ENCODE measurements at regions not wholly inside any gene's neighbourhood (a gene's known extent, or its start where the extent isn't known, plus 50 kb on each side); places are given as distances from the start of the nearest gene placed in this dataset.

DNA sequence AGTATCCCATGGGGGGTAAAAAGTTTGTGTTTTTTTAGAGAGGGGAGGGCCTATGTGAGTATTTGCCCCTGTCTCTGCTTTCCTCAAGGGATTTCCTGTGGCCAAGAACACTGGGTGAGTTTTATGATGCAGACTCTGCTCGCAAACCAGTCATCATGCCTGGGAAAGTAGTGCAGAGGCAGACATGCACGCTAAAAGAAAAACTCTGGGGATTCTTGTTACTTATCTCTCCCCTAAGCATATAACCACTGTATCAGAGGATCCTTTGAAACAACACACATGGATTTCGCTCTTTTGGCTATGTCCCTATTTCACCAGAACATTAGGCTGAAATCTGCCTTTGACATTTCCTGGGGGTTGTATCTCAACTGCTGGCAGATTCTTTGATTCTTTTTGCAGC, 1845.8 kb upstream of the SEL1L start:
- DNase-seq = no peak

DNA sequence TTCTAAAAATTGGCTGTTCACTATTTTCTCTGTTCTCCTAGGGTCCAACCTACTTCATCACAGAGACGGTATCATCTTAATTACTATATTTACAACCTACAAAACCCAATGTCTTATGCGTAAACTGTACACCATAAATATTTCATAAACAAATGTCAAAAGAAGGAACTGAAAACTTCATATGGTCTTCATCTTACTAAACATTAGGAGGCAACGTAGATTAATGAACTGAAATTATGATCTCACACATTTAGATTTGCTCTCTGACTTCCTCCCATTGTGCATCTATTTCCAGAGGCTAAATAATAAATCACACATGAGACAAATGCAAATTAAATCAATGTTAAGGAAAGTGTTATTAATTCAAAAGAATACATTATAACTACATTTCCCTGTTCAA, 1850.6 kb upstream of the SEL1L start:
- no peak for DNase-seq

DNA sequence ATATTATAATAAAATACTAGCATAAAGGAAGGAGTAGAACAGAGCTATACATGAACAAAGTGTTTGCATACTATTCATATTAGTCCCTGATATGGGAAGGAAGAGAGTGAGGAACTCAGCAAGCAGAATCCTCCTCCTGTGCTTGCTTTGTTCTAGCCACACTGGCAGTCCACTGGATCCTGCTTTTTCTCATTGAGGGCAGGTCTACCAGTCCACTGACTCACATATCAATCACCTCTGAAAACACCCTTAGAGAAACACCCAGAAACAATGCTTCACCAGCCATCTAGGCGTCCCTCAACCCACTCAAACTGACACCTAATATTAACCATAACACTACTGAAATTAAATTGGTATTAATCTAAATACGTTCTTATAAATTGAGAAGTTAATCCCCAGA, 1861.7 kb upstream of the SEL1L start:
- no peak for DNase-seq

DNA sequence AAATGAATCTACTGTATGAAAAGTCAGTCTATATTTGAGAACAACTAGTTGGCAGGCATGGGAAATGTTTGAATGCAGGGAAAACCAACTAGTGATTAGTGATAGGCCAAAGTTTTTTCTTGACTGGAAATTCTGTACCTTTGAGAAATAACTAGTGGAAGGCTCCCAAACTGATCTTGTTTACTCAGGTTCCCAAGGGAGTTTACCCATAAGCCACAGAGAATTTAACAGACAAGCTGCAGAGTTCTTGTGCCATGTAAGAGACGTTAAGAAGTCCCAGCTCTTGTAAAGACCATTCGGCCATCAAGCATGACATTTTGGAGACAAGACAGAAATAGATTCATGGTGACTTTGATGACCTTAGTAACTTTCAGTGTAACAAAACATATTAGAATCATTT, 1882.8 kb upstream of the SEL1L start:
- no peak for DNase-seq

DNA sequence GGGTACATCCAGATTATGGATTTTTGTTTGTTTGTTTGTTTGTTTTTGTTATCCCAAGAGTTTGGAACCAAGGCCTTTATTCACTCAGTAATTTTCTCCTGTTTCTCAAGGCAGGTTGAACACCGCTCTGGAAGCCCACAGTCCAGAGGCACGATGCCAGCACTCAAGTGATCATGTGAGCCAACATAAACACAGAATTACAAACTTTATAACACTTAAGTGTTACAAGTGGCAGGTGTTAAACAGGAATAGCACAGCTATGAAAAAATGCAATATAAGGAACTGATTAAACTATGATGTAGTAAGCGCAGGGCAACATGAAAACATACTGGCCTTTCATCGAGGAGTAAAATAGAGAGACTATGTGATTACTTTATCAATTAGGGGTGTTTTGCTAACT, 1885.8 kb upstream of the SEL1L start:
- DNase-seq = no peak

DNA sequence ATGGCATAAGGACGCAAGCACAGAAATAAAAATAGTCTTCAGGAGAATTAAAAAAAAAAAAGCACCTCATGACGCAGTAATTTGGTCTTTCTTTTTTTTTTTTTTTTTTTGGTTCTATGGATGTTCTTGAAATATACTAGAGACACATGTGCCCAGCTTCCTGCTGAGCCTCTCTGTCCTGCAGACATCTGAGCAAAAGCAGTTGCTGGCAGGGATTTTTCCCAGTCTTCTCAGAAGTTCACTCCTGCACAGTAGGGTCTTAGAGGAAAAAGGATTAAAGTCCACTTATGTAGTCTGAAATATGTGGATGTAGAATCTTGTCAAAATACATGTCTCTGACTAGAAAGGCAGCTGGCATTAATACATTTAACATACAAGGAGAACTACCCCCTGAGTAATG, 1888.1 kb upstream of the SEL1L start:
- no peak for DNase-seq

DNA sequence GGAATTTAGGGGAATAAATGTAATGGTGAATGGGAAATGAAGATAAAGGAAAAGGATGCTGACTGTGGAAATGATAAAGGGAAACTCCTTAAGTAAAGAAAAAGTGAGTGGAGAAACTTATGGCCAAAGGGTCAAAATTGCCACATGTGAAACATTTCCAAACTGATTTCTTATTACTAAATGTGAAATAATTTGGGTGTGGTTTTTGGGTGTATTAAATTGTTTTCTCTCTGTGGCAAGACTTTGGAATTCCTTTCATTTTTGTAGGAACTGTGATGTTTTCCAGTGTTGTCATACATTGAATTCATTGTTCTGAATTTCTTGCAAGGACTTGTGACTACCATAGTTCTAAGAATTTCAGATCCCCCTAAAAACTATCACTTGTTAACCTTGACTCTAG, 1891.5 kb upstream of the SEL1L start:
- no peak for DNase-seq

DNA sequence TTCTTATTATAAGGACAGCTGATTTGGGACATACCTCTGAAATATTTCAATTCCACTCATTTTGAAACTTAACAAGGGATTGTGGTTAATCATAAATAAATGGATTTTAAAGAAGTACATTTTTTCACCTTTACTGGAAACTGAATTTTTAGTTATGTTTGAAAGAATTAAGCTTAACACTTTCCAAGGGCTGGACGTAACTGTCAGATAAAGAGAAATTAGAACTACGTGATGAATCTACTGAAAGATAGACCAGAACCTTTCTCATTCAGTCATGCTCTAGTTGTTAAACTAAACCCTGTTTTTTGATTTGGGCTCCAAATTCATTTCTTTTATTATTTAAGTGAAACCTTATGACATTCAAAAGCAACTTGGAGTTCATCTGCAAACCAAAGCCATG, 1892.1 kb upstream of the SEL1L start:
- no peak for DNase-seq

DNA sequence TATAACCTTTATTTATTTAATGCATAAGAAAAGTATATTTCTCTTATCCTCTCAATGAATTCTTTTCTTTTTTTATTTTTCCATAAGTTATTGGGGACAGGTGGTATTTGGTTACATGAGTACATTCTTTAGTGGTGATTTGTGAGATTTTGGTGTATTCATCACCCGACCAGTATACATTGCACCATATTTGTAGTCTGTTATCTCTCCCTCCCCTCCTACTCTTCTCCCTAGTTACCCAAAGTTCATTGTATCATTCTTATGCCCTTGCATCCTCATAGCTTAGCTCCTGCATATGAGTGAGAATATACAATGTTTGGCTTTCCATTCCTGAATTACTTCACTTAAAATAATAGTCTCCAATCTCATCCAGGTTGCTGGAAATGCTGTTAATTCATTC, 1900.0 kb upstream of the SEL1L start:
- no peak for DNase-seq

DNA sequence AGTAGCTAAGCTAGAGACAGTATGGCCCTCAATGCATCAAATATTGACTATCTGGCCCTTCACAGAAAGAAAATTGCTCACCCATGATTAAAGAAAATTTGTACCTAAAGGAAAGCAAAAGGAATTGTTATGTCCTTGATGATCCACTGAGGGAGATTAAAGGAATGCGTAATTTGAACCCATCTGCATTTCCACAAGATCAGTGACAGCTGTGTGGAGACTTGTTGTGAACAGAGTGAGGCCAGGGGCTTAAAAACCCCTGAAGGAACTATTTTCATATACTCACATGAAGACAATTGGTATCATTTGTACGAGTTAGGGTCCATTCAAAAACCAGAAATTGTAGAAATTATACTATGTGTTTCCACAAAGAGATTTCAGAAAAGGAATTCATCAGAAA, 1908.1 kb upstream of the SEL1L start:
- no peak for DNase-seq

DNA sequence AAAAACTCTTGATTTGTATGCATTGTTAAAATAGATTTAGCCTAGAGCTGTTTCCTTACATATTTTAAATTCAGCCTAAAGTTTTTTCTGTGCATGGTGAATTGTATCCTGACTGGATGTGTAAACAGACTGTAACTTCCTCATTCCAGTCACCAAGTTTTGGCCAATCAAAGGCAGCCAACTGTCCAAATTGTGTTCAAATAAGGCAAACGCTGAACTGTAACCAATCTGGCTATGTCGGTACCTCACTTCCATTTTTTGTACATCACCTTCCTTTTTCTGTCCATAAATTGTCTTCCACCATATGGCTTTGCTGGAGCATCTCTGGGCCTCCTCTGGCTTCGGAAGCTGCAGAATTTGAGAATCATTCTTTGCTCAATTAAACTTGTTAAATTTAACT, 1921.9 kb upstream of the SEL1L start:
- no peak for DNase-seq

DNA sequence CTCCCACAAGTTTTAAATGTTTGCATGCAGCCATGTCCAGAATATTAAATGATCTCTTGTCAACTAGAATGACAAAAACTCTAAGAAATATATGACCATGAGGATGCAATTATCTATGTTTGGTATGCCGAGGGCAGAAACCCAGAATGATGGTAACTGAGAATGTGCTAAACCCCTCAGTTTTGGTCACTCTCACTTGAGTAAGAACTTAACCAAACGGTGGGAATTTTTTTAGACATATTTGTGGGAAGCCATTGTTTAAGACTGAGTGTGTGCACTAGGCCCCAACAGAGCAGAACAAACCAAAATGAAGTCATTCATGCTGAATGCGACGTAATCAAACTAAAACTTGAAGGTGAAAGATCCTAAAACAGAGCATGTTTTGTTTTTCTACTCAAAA, 1927.9 kb upstream of the SEL1L start:
- DNase-seq = no peak

DNA sequence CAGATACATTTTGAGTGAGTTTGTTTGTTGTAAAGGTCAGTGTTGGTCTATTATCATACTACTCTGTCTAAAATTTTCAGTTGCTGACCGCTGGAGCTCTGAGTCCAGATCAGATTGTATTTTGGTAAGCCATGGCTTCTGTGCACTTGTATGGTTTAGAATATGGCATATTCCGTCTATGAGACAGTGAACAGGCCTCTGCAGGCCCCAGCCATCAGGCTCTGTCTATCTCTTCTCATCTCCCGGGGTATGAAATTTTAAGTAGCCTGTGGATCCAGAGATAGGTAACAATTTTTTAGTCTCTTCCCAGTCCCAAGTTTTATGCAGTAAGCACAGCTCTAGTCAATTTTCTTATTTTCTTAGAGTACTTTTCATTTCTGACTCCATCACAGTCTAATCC, 1929.1 kb upstream of the SEL1L start:
- no peak for DNase-seq

DNA sequence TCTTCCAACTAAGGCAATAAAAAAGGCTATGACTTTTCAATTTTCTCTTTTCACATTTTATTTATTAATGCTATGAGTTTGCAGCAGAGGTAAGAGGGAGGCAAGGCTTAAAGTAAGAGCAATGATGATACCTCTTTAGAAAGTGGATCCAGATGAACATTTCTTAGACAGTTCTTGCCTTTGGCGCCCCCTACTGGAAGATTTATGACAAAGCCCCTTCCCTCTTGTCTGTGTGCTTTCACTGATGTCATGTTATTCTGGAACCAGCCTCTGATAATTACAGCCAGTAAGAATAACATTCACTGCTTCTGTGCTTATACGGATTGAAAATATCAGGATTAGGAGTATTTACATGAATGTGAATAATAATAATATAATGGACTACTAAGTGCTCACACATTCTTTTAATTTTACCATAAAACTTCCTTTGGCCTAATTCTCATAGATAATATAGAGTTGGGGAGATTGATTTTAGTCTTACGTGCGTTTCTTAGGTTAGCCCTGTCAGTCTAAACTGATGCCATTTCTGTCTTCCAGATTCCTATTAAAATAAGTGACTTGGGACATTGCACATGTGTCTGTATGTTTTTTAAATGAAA, 1929.9 kb upstream of the SEL1L start:
- no peak for DNase-seq

DNA sequence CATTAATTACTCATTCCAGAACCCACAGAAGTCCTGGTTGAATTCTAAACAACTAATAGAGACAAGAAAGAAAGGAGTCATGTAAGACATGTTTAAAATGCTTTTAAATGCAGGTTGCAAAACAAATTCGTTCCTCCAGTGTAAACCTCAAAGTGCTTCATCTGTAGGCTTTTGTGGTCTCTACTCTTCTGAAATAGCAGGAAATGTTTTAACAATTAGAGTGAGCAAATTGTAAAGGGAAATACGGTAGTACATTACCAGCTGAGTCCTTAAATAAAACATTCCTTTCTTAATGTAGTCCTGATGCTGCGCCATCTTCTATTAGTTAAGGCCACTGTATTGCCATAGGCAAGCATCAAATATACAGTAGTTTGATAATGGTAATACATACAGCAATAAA, 1934.2 kb upstream of the SEL1L start:
- DNase-seq = no peak

DNA sequence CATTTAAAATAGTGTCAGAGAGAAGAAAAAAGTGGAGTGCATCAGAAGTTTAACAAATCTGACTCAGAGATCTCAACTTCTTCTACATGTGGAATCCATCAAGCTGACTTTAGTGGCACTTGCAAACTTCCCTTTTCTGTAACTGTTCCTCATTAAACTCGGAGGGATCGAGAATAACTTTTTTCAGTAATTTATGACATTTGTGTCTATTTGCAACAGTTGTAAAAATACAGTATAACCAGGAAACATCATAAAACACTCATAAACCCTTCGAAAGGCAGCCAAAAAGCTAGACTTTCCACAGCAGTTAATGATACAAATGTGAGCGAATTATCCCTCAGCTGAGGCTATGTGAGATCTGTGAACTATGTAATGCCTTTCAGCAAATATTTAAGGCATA, 1936.8 kb upstream of the SEL1L start:
- DNase-seq = no peak

DNA sequence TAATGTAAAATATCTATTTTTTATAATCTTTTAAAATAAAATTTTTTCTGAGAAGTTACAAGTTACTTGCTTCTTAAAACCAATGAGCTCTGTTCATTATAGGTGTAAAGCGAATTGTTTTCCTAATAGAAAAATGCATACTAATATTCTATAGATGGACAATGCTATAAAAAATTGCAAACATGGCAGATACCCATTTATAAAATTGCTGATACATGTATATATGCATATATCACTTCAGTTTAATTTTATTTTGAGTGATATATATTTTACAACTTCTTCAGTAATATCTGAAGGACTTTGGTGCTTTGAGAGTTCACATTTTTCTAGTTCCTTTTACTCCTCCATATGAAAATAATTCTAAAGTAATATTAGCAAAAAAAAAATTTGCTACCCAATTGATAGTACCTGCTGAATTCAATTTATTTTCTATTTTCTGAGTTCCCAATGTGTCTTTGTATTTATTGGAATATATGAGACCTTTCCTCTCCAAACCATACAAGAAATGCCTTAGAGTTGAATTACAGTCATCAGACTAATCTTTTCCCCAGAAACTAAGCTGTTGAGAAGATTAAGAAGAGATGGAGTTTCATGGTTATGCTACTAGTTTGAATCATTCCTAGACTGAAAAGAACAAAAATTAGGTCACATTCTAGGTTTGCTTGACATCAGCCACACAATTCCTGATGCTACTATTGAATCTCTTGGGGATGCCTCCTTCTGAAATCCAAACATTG, 1937.5 kb upstream of the SEL1L start:
- no peak for DNase-seq

DNA sequence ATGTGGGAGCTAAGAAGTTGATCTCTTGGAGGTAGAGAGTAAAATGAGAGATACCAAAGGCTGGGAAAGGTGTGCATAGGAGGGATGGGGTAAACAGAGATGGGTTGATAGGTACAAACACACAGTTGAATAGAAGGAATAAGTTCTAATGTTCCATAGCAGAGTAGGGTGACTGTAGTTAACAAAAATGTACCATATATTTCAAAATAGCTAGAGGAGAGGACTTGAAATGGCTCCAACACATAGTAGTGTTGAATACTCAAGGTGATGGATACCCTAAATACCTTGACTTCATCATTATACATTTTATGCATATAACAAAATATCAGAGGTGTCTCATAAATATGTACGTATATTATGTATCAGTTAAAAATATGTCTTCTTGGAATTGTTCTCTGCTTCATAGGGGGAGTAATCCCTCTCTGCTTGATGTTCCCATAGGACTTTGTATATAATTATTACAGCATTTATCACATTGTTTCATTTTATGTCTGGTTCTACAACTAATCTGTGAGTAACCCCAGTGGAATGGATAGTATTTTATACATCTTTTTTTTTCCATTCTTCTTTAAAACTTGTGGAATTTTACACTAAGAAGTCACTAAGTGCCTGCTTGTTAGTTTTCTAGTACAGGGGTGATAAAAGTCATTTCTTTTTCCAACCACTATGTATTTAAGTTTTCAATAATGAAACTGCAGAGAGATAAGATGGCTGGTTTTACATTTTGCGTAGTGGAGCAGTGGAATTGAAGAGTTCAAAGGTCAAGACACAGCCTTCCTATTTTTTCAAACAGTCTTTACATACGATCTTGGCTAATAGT, 1940.0 kb upstream of the SEL1L start:
- no peak for DNase-seq

DNA sequence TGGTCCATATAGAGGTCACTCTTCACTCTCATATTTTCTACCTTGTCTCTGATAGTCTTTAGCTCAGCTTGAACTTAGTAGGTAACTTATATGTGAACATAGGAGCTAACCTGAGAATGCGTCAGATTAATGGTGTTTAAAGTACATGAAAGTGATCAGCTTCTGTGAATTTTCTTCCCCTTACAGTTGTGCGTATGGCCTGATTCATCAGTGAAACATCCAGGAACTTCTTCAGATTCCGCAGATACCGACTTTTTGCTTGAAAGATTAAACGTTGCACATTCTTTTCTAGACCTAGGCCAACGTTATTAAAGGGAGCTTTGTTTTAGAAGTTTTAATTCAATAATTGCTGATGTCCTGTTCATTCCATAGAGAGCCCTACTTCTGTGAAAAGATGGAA, 1945.1 kb upstream of the SEL1L start:
- no peak for DNase-seq

DNA sequence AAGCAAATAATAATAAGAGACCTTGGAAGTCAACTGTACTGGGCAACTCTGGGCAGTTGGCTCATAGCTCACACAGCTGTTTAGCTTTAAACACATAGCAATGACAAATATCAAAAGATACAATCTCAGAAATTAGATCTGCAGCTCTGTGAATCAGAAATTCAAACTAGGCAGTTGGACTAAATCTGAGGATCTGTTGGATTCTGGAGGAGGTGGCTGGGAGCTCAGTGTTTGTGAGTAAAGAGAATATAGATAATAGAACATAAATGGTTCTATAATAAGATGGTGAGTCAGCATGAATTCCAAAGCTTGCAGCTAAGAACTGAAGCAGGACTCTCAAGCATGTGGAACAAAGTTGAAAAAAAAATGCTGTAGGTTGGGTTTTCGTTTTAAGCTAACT, 1949.4 kb upstream of the SEL1L start:
- DNase-seq = no peak

DNA sequence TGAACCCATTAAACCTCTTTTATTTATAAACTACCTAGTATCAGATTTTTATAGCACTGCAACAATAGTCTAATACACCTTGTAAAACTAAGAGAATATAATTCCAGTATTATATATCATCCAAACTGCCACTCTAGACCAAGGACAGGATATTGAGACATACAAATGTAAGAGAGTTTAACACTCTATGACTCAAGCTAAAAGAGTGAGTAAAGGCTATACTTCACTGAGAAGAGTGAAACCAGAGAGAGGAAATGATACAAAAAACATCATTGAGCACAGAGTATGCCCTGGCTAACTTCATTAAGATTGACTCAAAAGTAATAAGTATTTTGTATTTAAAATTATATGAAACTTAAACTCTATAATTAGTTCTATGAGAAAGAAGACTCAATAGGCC, 1951.9 kb upstream of the SEL1L start:
- DNase-seq = no peak

DNA sequence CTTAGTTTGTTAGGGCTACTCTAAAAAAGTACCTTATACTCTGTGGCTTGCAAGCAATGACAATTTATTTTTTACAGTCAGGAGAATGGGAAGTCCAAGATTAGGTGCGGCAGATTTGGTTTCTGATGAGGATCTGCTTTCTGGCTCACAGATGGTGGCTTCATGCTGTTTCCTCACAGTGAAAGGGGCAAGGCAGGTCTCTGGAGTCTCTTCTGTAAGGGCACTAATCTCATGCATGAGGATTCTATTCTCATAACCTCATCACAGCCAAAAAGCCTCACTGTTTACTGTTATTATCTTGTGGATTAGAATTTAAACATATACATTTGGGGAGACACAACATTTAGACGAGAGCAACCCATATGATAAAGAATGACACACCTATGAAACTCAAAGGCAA, 1957.4 kb upstream of the SEL1L start:
- DNase-seq = no peak

DNA sequence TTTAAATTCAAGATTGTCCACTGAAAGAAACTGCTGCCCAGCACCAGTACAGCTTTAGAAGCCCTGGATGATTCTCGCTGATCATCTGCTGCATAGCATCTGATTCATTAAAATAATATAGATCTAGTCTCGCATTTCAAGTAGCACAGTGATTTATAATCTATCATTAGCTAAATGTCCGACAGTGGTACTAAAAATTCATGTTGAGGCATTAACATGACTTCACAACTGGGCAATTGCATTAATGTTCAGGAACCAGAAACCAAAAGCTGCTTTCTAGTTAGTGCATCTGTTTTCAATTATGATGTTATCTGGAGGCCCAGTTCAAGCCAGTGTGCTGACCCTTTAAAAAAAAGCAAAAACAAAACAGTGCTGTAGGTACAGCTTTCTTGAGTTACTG, 1987.2 kb upstream of the SEL1L start:
- DNase-seq = no peak

DNA sequence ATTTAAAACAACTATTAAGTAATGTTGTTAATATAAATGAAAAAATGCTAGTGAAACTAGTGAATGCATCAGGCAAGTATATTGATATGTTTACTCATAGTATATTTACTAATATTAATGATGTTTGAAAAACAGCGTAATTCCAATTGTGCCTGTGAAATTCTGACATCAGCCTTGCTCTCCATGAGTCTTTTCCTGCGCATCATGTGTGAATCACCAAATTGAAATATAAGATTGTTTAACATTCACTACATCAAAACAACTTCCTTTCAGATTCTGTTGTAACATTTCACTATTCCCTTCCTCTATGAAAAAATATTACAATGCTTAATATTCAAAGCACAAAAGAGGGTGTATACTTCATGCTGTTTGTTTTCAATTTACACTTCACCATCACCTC, 1995.9 kb upstream of the SEL1L start:
- no peak for DNase-seq

Measured in activated CD8-positive, alpha-beta memory T cell treated with anti-CD3 and anti-CD28 coated beads for 24 hours (primary cell).